SK-N-SH (cell line): ENCODE measurements at regions not wholly inside any gene's neighbourhood (a gene's known extent, or its start where the extent isn't known, plus 50 kb on each side); places are given as distances from the start of the nearest gene placed in this dataset.

ENCODE experiments used
- CTCF ChIA-PET: fragments of 300-600, 350-600 bp; formaldehyde crosslinking; extraction: SDS; loops from one replicate; lab custom pipeline; 2021; lab: Yijun Ruan, JAX
- POLR2A ChIA-PET: fragments of 350-600 bp; sonication (Branson Sonifier 250); formaldehyde crosslinking; extraction: SDS; loops from one replicate; lab custom pipeline; 2020; ENCODE audit warnings: antibody characterized with exemption, inconsistent platforms; lab: Yijun Ruan, JAX
- DNase-seq: peaks from one replicate; pipeline ENCODE4 v3.0.0; 2012
- H2AFZ ChIP-seq: fragments of 200-600 bp; sonication (generic); 2 replicates; pipeline ENCODE4 v1.8.1; 2016; ENCODE audit warnings: antibody characterized with exemption, mild to moderate bottlenecking, low read depth
- H3F3A ChIP-seq: fragments of 200-600 bp; sonication (generic); replicated peaks from 2 replicates; pipeline ENCODE3; 2016; ENCODE audit warnings: antibody characterized with exemption, mild to moderate bottlenecking; ENCODE audit not compliant: insufficient read depth
- H3K27ac ChIP-seq, 2 experiments: fragments of 200-500 bp in 1 of 2; fragments of 200-600 bp in 1 of 2; sonication (Bioruptor generic) in 1 of 2; sonication (generic), shearing (Covaris generic) in 1 of 2; 2 replicates each; pipeline versions ENCODE4 v1.5.1 to v1.6.1; 2014 to 2016; ENCODE audit warnings: low read depth in 2 of 2, inconsistent platforms in 1 of 2, low read length in 1 of 2, mild to moderate bottlenecking in 1 of 2, mixed read lengths in 1 of 2
- H3K27me3 ChIP-seq: fragments of 200-600 bp; sonication (generic), shearing (Covaris generic); 2 replicates; pipeline ENCODE4 v1.6.1; 2016; ENCODE audit warnings: mixed run types; ENCODE audit not compliant: insufficient read depth
- H3K36me3 ChIP-seq, 2 experiments: fragments of 200-500 bp in 1 of 2; fragments of 200-600 bp in 1 of 2; sonication (Bioruptor generic) in 1 of 2; sonication (generic) in 1 of 2; replicated peaks in 1 of 2; 2 replicates each; pipeline versions ENCODE3 to v1.5.1; 2014 to 2016; ENCODE audit warnings: low read length in 1 of 2, mild to moderate bottlenecking in 1 of 2; ENCODE audit not compliant: insufficient read depth in 2 of 2, control insufficient read depth in 1 of 2
- H3K4me1 ChIP-seq, 2 experiments: fragments of 200-500 bp in 1 of 2; fragments of 200-600 bp in 1 of 2; sonication (Bioruptor generic) in 1 of 2; sonication (generic), shearing (Covaris generic) in 1 of 2; 2 replicates each; pipeline versions ENCODE4 v1.5.1 to v1.6.1; 2014 to 2016; ENCODE audit warnings: low read depth in 1 of 2, low read length in 1 of 2, mixed run types in 1 of 2; ENCODE audit not compliant: insufficient read depth in 2 of 2, control insufficient read depth in 1 of 2
- H3K4me2 ChIP-seq: fragments of 200-600 bp; sonication (generic), shearing (Covaris generic); 2 replicates; pipeline ENCODE4 v1.6.1; 2017; ENCODE audit warnings: mixed run types
- H3K4me3 ChIP-seq, 2 experiments: fragments of 200-500 bp in 1 of 2; fragments of 200-600 bp in 1 of 2; sonication (Bioruptor generic) in 1 of 2; sonication (generic), shearing (Covaris generic) in 1 of 2; 2 replicates each; pipeline versions ENCODE4 v1.5.1 to v1.8.1; 2014 to 2016; ENCODE audit warnings: low read depth in 2 of 2, inconsistent platforms in 1 of 2, low read length in 1 of 2, mild to moderate bottlenecking in 1 of 2, mixed read lengths in 1 of 2, moderate library complexity in 1 of 2
- H3K79me2 ChIP-seq: fragments of 200-600 bp; sonication (generic); 2 replicates; pipeline ENCODE4 v1.8.1; 2017; ENCODE audit warnings: mild to moderate bottlenecking; ENCODE audit not compliant: insufficient read depth
- H3K9ac ChIP-seq: fragments of 200-600 bp; sonication (generic); 2 replicates; pipeline ENCODE4 v1.6.1; 2017; ENCODE audit warnings: mixed run types
- H3K9me2 ChIP-seq: fragments of 200-600 bp; sonication (generic); 2 replicates; pipeline ENCODE4 v1.6.1; 2017; ENCODE audit warnings: mixed run types
- H3K9me3 ChIP-seq: fragments of 200-600 bp; sonication (generic); 2 replicates; pipeline ENCODE4 v1.6.1; 2017; ENCODE audit warnings: mixed run types, mild to moderate bottlenecking, moderate library complexity
- H4K20me1 ChIP-seq: fragments of 200-600 bp; sonication (generic); 2 replicates; pipeline ENCODE4 v1.6.1; 2017; ENCODE audit warnings: mild to moderate bottlenecking, mixed run types; ENCODE audit not compliant: insufficient read depth
- CTCF ChIP-seq: fragments of 200-600 bp; sonication (generic); IDR thresholded peaks from 2 replicates; pipeline ENCODE4 v1.6.1; 2017; ENCODE audit warnings: antibody characterized with exemption, mild to moderate bottlenecking, moderate library complexity
- FOXJ3 ChIP-seq: sonication (generic); formaldehyde crosslinking; IDR thresholded peaks from 2 replicates; pipeline ENCODE4 v1.5.1; 2020; ENCODE audit warnings: mild to moderate bottlenecking, missing genetic modification reagents
- FOXM1 ChIP-seq: IDR thresholded peaks from 2 replicates; pipeline ENCODE4 v1.4.0; 2012; ENCODE audit warnings: low read depth, mild to moderate bottlenecking
- GABPA ChIP-seq: IDR thresholded peaks from 2 replicates; pipeline ENCODE4 v1.4.0; 2012; ENCODE audit warnings: low read depth, mild to moderate bottlenecking
- IRF3 ChIP-seq: fragments of 150-350 bp; IDR thresholded peaks from 2 replicates; pipeline ENCODE4 v1.6.1; 2016; ENCODE audit warnings: mild to moderate bottlenecking, low read depth, low read length
- MAX ChIP-seq: IDR thresholded peaks from 2 replicates; pipeline ENCODE4 v1.4.0; 2012; ENCODE audit warnings: low read depth
- MXI1 ChIP-seq: IDR thresholded peaks from 2 replicates; pipeline ENCODE4 v1.6.1; 2012; ENCODE audit warnings: mild to moderate bottlenecking, low read depth, low read length, improper control_type of control experiment
- NRF1 ChIP-seq: IDR thresholded peaks from 2 replicates; pipeline ENCODE4 v1.6.1; 2012; ENCODE audit warnings: low read depth, mild to moderate bottlenecking, low read length
- RAD21 ChIP-seq: IDR thresholded peaks from 2 replicates; pipeline ENCODE4 v1.6.1; 2012; ENCODE audit warnings: mild to moderate bottlenecking, low read length
- REST ChIP-seq: IDR thresholded peaks from 2 replicates; pipeline ENCODE4 v1.6.1; 2012; ENCODE audit warnings: mild to moderate bottlenecking, low read depth, low read length, moderate library complexity
- RXRA ChIP-seq: IDR thresholded peaks from 2 replicates; pipeline ENCODE4 v1.4.0; 2012; ENCODE audit warnings: low read depth, mild to moderate bottlenecking, borderline replicate concordance
- SMC3 ChIP-seq: IDR thresholded peaks from 2 replicates; pipeline ENCODE4 v1.6.1; 2012; ENCODE audit warnings: low read depth, low read length, improper control_type of control experiment
- USF1 ChIP-seq: IDR thresholded peaks from 2 replicates; pipeline ENCODE4 v1.4.0; 2012; ENCODE audit warnings: low read depth, borderline replicate concordance
- WGBS: methylation state at CpG from one replicate; pipeline ENCODE4 v1.1.6; 2017; ENCODE audit warnings: low lambda C conversion rate; 5-methylcytosine and 5-hydroxymethylcytosine counted together

- no peaks in the 10 kb centered on the region for H4K20me1 ChIP-seq
- CTCF ChIA-PET = interaction anchor here (0.6 to 1.8 kb wide), 2 partner anchors 16 to 589 kb away, joined by 3 to 4 read pairs; no protein-coding TSS in a partner anchor
- POLR2A ChIA-PET = no interaction called here
- no peak overlapping the region for H3K9ac ChIP-seq
- H3K27me3 ChIP-seq = no peaks in the 10 kb centered on the region
- H3K9me3 ChIP-seq = no peaks in the 10 kb centered on the region
- H3K4me2 ChIP-seq = no peak overlapping the region
- H3K4me1 ChIP-seq = no peaks in the 10 kb centered on the region
- no peaks in the 10 kb centered on the region for H3K36me3 ChIP-seq
- H3K9me2 ChIP-seq = no peaks in the 10 kb centered on the region
- TF ChIP-seq NRF1 (no peak), RXRA (no peak), FOXJ3 (CRISPR knock-in tag) (no peak), FOXM1 (no peak), CTCF (no peak), REST (no peak)
- TF ChIP-seq, all 33 proteins: peak for 0
- Histone ChIP-seq H3K27ac (no peak overlapping the region), H3K4me3 (no peak overlapping the region), H3F3A (no peaks in the 10 kb centered on the region), H2AFZ (no peak overlapping the region), H3K79me2 (no peaks in the 10 kb centered on the region)
- WGBS = 38% methylated on average over 1 of the region's 1 CpG
- no peak for DNase-seq
Measured at GRCh38 chr15:87656372-87656771, 600.2 kb downstream of the NTRK3 start.

- POLR2A ChIA-PET = no interaction called here
- no peaks in the 10 kb centered on the region for H3K27me3 ChIP-seq
- no peak for TF ChIP-seq SMC3
- TF ChIP-seq RAD21 = no peak
- TF ChIP-seq CTCF = no peak
- TF ChIP-seq MAX = no peak
- no peak for TF ChIP-seq USF1
- no peak for TF ChIP-seq MXI1
- no peak for TF ChIP-seq FOXJ3 (CRISPR knock-in tag)
- TF ChIP-seq GABPA = no peak
- no peak for TF ChIP-seq IRF3
- TF ChIP-seq, all 33 proteins: peak for 0
- H3K27ac ChIP-seq = no peak overlapping the region
- no peaks in the 10 kb centered on the region for H3K9me3 ChIP-seq
- no peaks in the 10 kb centered on the region for H3K9me2 ChIP-seq
- no peak overlapping the region for H3K9ac ChIP-seq
- H3K4me1 ChIP-seq = no peaks in the 10 kb centered on the region
- WGBS = 56% methylated on average over 1 of the region's 1 CpG
- no peak overlapping the region for H2AFZ ChIP-seq
- no peaks in the 10 kb centered on the region for H4K20me1 ChIP-seq
- H3K4me3 ChIP-seq = no peak overlapping the region
- CTCF ChIA-PET = interaction anchor here (0.9 kb wide), 1 partner anchor 29 kb away, joined by 3 read pairs; no protein-coding TSS in a partner anchor
- no peaks in the 10 kb centered on the region for H3K36me3 ChIP-seq
- no peaks in the 10 kb centered on the region for H3F3A ChIP-seq
- no peaks in the 10 kb centered on the region for H3K79me2 ChIP-seq
- H3K4me2 ChIP-seq = no peak overlapping the region
- no peak for DNase-seq
Measured at GRCh38 chr15:87653646-87654045, 602.9 kb downstream of the NTRK3 start.
